Tibial nerve (tissue), 4 donors: ENCODE measurements at regions not wholly inside any gene's neighbourhood (a gene's known extent, or its start where the extent isn't known, plus 50 kb on each side); places are given as distances from the start of the nearest gene placed in this dataset.

Experiments
- EP300 ChIP-seq, 2 donors: sonication (generic); formaldehyde crosslinking; IDR thresholded peaks; one replicate each; pipeline ENCODE4 v1.6.1; 2017; ENCODE audit warnings: antibody characterized with exemption in 2 of 2, mild to moderate bottlenecking in 1 of 2
- TF ChIP-seq, protein P1 (sequence below), 5 experiments: fragments of 200-600 bp in 3 of 5; fragments of 450-650 bp in 2 of 5; sonication (generic) in 3 of 5; IDR thresholded peaks; one replicate each; pipeline ENCODE4 v1.5.1; 2016 to 2019; ENCODE audit warnings: antibody characterized with exemption in 5 of 5, mild to moderate bottlenecking in 3 of 5, moderate library complexity in 2 of 5

DNA sequence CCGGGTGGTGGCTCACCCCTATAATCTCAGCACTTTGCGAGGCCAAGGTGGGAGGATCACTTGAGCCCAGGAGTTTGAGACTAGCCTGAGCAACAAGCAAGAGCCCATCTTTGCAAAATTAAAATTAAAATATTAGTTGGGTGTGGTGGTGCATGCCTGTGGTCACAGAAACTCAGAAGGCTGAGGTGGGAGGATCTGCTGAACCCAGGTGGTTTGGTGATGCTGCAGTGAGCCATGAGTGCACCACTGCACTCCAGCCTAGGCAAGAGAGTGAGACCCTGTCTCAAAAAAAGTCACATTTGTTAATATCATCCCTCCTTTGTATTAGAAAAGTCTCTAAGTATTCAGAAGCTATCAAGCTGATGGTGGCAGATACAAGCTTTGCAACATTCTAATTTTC lies 317.5 kb downstream of the ANKRD30A start:
- TF ChIP-seq, protein P1, sequence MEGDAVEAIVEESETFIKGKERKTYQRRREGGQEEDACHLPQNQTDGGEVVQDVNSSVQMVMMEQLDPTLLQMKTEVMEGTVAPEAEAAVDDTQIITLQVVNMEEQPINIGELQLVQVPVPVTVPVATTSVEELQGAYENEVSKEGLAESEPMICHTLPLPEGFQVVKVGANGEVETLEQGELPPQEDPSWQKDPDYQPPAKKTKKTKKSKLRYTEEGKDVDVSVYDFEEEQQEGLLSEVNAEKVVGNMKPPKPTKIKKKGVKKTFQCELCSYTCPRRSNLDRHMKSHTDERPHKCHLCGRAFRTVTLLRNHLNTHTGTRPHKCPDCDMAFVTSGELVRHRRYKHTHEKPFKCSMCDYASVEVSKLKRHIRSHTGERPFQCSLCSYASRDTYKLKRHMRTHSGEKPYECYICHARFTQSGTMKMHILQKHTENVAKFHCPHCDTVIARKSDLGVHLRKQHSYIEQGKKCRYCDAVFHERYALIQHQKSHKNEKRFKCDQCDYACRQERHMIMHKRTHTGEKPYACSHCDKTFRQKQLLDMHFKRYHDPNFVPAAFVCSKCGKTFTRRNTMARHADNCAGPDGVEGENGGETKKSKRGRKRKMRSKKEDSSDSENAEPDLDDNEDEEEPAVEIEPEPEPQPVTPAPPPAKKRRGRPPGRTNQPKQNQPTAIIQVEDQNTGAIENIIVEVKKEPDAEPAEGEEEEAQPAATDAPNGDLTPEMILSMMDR (IDR thresholded peaks at IDR 0.05) = no peak
- no peak for TF ChIP-seq EP300 (IDR thresholded peaks at IDR 0.05)
